NOMO-1 (cell line): ENCODE measurements at regions not wholly inside any gene's neighbourhood (a gene's known extent, or its start where the extent isn't known, plus 50 kb on each side); places are given as distances from the start of the nearest gene placed in this dataset.
"Not testable (repeated sequence)": the region's sequence is repeated elsewhere in the genome, so short reads cannot be mapped to it uniquely, and the experiment has no call there.

ENCODE experiments used
- DNase-seq, 2 experiments: peaks; one replicate each; lab custom pipeline; 2025; ENCODE audit not compliant: unreplicated experiment in 2 of 2; lab: John Stamatoyannopoulos, UW

DNA sequence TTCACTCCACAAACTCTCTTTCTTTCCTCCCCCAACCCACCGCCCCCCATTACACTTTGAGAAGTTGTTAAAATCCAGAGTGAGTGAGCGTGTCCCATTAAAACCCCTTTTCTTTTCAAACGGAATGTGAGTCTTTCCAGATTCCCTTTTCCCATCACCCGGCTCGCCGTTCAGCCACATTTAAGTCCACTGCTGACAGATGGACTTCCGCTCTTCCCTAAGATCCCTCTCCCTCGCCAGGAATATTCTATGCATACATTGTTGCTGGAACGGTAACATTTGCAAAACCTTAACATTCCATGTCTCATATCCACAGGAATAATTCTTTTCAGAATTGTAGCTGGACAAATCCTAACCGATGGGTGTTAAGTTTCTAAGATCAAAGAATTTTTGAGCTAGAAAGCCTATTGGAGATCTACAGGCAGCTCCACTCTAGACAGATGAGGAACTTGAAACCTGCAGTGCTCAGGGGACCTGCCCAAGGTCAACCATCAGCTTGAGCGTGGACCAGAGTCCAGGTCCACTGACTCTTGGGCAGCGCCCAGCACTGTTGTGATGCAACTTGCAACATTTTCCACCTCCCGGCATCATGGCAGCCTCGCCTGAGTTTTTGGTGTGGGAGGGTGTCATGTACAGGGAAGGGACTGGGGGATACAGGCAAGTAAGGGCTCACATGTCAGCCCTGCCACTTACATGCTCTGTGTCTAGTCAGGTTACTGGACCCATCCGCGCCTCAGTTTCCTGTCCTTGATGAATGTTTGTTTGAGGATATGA lies 500.1 kb downstream of the CCDC171 start:
- no peak for DNase-seq

DNA sequence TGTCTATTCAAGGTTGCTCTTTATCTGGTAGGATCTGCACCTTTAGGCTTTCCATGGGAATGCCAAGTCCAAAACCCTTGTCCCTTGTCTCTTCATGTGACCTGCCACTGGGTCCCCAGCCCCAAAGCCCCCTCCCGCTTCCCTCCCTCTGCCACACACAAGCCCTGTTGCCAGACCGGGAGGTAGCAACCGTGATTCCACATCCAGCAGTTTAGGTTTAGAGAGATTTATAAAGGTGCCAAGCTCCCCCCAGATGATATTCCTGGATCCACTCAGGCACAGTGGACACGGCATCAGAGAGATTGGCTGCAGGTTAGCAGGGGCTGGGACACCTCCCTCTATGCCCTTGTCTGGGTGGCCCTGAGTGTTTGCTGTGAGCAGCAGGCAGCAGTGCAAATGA lies 504.7 kb downstream of the CCDC171 start:
- no peak for DNase-seq

DNA sequence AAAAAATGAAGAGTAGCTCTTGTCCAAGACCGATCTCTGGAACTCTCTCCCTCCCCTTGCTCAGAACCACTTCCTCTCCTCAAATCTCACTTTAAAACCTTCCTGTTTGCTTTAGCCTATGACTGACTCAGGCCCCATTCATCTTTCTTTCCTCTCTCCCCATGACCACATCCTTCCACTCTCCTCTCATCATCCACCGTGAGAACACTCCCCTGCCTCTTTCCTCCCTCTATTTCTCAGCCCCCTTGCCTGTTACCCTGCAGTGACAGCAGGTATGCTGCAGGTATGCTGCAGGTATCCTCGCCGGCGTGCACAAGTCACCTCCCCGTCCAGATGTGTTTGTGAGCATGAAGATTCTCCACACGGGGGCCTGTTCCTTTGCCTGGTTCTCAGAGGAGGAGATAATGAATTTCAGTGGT lies 505.3 kb downstream of the CCDC171 start:
- DNase-seq, result no peak

DNA sequence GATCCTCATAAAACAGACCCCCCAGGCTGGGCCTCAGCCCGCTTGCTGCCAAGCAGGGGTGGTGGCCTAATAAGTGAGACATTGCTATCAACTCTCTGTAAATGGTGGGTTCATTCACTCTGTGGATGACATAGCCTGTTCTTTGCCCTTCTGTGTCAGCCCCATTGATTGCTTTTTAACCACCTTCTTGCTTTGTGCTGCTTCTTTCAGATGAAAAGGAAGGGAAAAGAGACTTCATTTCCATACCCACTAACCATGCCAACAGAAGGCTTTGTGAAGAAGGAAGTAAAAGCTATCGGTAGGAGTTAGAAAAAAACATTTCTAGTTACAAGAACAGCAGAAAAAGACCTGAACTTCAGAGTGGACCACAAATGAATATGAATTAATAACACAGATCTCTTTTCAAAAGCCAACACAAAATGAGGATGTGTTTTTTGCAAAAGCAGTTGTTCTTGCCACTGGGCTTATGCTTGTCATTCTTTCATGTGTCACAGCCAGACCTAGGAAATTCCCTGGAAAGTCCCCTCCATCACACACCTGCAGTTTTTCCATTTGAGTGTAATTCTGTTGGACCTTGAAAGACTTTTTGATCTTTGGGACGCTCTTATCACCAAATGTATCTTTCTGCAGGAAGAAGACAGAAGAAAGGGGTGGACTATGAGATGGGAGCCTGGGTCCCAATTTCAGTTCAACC lies 507.7 kb downstream of the CCDC171 start:
- DNase-seq, result no peak

DNA sequence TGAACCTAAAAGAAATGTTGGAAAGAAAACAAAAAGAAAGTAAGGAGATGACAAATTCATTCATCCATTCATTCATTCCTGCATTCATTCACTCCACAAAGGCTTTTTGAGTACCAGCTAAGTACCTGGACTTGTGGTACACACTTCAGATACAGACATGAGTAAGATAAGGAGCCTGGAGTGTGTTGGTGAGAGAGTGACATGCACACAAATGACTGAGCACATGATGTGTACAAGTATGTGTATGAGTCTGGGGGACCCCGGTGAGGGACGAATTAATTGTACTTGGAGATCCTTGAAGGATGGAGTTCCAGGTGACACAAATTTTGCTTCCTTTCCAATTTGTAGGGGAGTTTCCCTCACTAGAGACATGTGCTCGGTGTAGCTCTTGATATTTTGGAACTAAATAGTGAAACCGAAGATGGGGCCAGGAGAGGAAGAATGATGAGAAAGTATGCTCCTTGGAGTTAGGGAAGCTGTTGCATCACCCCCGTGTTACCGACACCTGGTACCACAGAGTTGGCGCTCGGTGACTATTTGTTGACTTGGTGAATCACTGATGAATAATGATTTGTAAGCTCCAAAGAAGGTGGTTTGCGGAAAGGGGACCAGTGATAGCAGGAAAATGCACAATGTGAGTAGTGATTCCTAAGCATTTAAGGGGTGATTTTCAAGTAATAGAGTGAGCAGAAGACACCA lies 509.8 kb downstream of the CCDC171 start:
- no peak for DNase-seq

DNA sequence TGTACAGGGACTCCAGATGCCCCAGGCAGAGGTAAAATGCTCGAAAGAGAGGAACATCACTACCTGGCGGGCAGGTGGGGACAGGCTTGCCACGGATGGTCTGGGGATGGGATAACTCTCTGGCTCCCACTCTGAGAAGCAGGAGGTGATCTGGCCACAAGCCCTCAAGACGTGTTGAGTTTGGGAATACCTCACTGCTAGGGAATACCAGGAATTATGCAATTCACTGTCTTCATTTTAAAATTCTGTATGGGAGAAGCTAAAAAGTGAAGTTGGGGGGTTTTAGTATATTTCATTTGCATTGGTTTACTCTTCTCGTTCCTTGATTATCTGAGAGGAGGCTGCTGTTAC lies 510.4 kb downstream of the CCDC171 start:
- DNase-seq, result no peak

DNA sequence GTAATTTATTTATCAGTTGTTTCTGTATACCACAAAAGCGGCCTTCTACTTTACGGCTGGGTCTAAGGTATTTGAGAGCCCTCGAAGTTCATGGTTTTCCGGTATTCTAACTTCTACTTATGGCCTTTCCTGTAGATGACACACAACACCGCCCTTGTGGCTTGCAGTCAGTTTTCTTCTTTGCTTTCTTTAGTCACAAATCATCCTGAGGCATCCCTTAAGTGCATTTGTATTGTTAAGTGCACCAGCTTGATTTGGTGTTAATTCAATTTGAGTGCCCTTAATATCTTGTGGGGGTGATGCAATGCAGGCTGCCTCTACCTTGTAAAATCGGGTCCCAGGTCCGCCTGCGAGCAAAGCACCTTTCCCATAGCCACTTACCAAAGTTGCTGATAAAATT lies 511.9 kb downstream of the CCDC171 start:
- DNase-seq, result no peak

DNA sequence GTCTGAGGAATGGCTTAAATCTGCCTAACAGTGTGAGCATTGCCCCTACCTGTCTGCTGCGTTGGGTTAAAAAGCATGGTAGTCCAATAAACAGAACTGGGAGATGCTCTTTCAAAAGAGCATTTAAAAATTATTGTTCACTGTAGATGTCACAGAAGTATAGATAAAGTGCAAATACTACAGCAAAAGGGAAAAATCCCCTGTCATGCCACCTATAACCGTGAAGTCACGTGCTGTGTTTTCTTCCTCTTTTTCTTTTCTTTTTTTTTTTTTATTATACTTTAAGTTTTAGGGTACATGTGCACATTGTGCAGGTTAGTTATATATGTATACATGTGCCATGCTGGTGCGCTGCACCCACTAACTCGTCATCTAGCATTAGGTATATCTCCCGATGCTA lies 513.4 kb downstream of the CCDC171 start:
- DNase-seq, result not testable (repeated sequence)

DNA sequence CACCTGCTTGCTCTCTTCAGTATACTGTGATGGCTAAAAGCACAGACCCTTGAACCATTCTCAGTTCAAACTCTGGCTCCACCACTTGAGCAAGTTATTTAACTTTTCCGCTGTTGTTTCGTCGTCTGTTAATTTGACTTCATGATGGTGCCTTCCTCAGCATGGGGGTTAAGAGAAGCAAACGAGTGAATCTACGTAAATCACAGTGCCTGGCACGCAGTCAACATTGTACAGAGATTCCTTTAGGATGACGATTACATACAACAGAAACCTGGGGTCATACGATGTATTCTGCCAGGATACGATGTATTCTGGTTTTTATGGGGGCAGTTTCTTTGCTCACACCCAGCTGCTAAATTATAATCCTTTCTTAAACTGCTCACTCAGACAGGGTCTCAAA lies 515.6 kb downstream of the CCDC171 start:
- DNase-seq, result no peak

DNA sequence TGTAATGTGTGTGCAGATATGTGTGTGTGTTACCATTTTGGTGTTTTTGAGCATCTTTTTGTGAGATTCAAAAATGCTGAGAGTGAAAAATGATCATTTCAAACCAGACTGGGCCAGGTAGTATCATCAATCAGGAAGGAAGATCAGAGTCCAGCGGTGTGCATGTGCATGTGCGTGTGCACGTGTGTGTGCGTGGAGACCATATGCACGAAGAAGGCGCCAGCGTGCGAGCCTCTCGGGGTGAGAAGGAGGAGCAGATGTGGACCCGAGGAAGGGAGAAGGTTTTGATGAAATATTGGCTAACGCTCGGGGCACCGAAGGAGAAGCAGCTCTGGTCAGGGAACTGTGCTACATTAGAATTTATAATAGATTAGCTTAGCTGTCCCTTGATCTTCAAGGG lies 516.4 kb downstream of the CCDC171 start:
- DNase-seq, result no peak

DNA sequence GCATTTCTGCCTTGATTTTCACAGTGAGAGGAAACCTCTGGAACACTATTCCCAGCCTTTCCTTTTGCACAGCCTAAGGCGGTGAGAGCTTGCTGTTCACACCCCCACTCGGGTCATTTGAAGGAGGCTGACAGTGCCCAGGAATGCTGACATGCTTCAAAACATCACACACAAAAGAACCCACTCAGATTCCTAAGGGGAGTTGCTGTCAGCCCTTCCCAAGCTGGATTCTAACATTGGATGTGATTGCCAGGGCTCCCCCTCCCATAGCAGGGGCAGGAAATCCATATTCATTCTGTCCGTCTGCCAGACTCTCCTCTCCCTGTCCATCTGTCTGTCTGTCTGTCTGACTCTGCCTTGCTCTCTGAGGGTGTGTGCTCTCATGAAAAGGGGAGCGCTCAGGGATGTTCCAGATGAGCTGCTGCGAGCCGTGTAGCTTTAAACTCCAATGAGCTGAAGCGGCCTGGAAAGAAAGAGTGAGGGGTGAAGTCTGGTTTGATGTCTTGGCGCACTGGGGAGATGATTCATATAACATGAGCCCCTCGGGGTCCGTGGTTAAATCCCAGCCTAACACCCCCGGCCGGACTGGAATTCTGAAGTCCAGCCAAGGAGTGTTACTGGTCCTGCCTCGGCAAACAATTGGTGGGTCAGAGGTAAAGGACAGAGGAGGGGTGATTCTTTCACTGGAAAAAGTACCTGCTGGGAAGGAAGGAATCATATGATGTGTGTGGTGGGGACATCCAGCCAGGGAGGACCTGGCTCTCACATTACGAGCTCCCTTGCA lies 517.0 kb downstream of the CCDC171 start:
- no peak for DNase-seq

DNA sequence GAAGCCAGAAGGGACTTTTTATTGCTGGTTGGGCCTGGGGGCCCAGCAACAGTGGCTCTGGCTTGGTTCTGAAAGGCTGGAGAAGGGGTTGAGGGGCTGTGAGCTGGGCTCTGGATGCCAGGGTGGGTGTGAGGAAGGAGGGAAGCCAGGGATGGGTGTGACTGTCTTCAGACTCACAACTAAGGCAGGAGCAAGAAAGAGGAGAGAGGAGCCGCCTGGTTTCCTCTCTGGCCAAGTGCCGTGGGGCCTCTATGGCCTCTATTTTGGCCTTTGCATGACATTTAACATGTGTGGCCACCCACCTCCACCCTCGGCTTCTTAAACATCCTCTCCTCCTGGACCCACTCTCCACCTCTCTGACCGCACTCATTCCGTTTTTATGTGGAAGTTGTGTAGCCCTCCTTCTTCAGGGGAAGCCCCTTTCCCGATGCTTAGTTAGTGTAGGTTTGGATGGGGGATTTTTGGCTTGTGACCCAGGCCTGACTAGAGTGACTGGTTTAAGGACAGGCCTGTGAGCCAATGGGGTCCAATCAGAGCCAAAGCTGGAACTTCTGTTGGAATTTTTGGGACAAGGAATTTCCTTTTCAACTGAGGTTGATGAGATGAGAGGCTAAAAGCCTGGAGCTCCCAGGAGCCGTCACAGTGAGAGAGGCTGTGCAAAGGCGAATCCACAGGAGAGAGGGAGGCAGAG lies 517.8 kb downstream of the CCDC171 start:
- no peak for DNase-seq

DNA sequence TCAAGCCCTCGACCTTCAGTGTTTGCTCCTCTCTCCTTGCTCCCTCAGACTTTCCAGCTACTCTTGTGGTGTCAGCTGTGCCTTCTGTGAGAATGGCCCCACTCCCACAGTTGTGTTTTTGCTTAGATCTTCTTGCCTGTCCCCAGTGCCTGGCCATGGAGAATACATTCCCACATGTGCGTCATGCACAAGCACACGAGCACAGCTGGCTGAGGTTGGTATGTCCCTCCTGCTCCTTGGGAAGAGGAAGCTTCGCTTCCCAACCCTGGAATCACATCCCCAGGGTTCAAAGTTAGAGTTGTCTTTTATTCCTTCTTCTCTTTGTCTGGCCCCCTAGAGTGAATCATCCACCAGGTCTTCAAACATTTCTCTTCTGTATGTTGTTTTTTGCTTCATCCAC lies 518.6 kb downstream of the CCDC171 start:
- DNase-seq, result no peak

DNA sequence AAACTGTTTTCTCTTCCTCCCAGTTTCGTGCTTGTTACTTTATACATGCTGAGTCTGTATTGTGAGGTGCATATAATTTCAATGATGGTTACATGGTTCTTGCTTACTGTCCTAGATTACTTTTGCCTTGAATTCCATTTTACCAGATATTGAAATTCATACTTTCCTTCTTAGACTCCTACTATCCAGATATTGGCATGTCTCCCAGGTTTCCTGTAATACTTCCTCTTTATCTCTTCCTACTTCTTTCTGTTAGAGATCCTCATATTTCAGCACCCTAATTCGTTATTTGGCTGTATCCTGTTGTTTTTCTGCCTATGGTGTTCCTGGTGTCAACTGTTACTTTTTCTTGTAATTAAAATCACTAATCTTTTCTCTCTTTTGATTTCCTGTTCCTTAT lies 522.1 kb downstream of the CCDC171 start:
- no peak for DNase-seq

DNA sequence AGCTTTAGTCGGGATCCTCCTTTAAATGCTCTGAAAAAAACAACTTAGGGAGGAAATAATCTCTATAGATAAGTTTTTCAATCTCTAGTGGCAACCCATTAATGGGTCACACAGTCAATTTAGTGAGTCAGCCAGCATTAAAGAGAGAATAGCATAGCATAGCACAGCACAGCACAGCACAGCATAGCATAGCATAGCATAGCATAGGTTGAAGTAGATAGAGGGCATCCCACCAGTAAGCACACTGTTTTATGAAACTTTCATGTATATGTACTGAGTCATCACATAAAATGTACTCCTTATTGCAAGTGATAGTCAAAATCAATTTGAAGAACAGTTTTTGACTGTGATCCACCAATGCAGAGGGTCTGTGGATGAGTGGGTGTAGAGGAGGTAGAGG lies 522.9 kb downstream of the CCDC171 start:
- no peak for DNase-seq

DNA sequence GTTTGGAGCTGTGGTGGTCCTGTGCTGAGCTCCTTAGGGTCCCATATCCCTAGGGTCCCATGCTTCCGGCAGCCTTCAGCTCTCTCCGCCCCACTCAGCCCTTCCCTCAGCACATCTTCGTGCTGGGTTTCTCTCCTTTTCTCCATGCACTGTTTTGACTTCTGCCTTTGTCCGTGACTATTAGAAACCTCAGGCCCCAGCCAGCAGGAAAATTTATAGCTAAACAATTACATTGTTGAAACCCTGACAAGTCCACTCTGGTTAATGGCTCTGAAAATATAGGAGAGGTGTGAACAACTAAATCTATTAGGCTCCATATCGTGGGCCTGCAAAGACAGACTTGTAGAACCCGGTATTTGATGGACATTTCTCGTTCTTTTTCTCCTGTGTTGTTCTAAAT lies 523.7 kb downstream of the CCDC171 start:
- no peak for DNase-seq

DNA sequence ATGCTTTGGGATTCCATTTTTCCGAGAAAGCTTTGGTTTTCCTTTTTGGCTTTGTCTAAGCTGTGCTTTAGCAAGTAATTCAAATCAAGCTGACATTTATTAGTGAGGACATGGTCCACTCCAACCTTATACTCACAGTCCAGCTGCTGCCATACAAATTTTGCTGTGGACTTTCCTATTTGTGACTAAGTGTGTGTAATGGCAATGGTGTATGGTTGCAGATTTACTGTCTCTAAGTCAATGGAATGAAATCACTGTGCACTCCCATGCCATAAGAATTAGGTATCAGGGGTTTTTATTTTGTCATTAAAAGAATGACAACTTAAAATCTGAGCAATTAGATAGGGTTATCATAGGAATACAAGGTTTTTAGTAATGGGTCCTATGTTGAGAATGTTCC lies 530.0 kb downstream of the CCDC171 start:
- DNase-seq, result no peak

DNA sequence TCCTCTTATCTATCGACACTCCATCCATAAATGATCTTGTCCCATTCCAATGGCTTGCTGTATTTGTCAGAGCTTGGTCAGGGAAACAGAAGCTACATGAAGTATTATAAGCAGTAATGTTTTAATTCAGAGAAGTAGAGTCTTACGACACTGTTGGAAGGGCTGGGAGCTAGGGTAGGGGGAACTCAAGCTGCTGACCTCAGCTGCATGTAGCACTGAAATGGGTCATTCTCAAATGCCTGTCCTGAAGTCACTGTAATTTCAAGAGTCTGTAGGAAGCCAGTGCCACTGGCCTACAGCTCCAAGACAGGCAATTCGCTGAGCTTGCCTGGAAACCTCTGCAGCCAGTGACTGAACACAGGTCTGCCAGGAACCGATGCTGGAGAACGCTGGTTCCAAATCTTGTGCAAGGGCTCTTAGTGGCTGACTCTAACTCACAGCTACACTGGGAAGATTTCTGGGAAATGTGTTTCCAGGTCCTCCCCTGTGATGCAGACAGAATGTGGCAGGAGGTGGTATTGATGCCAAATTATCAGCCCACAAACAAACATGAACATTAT lies 532.4 kb downstream of the CCDC171 start:
- DNase-seq, result no peak

DNA sequence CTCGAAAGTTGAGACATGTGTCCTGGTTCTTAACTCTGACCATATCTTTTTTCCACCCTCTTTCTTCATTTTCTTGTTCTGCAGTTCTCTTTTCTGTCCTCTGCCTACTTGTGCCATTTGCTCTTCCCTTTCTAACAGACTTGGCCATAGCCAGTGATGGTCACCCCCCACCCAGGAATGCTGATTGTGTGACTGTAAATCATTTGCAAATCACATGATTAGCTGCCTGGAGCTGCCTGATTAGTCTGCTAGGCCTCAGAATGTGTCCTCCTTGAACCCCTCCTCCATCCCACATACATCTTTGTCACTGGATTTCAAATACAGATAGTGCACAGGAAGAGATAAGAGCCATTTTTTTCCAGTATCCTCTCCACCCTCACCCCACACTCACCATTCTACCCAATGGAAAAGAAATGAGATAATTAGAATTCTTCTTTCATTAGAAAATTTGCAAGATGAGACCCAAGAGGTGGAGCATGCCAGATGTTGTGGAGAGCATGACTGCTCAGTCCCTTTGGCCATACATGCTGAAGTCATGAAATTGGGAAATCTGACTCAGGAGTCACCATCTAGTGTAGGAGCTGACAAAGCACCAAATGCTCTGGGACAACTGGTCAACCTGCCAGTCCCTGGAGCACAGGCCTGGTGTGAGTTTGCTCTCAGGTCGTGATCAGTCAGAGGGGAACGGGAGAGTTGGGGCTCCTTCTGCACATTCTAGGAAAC lies 538.2 kb downstream of the CCDC171 start:
- DNase-seq, result no peak
